M059J (cell line): ENCODE measurements at regions not wholly inside any gene's neighbourhood (a gene's known extent, or its start where the extent isn't known, plus 50 kb on each side); places are given as distances from the start of the nearest gene placed in this dataset.
"Not testable (repeated sequence)": the region's sequence is repeated elsewhere in the genome, so short reads cannot be mapped to it uniquely, and the experiment has no call there.

Experiments
- DNase-seq: peaks from one replicate; pipeline ENCODE4 v3.0.0-alpha.2; 2012; ENCODE audit warnings: low read depth

DNA sequence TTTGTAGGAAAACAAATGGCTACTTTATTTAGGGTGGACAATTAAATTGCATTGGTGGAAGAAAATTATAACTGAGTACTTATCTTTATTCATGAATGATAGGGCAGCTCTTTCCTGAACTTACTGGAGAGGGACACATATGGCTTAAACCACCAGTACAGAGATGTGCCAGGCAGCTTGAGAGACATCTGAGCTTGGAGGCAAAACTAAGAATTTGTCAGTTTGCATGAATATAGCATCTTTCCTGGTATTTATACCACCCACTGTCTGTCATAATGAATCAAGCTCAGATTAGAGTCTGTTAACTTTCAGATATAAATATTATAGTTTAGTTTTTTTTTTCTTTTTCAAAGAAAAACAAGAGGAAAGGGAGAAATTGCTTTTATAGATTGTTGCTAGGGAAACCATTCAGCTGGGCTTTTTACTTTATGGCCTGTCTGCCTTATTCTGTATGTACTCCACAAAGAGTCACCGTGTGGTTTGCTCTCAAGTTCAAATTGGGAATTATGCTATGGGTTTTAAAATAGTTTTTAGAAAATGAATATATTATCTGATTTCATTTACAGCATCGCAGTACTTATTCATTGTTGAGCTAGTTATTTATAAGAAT lies 477.0 kb upstream of the CHORDC1 start:
- no peak for DNase-seq

DNA sequence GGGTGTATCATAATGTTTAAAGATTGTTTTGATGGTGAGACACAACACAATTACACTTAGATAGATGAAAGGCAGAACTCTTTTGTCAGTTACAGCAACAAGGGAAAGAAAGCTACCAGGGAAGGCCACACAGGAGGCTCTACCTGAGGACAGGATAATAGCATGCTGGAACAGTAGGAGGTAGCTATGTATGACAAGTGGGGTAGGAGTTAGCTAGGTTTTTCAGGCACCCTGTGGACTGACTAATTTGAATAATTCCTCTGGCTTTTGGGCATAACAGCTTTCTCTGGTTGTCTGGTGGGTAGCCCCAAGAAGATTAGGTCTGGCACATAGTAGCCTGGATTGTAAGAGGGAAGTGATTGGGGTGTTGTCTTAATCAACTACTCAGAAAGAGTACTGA lies 475.4 kb upstream of the CHORDC1 start:
- DNase-seq = no peak

DNA sequence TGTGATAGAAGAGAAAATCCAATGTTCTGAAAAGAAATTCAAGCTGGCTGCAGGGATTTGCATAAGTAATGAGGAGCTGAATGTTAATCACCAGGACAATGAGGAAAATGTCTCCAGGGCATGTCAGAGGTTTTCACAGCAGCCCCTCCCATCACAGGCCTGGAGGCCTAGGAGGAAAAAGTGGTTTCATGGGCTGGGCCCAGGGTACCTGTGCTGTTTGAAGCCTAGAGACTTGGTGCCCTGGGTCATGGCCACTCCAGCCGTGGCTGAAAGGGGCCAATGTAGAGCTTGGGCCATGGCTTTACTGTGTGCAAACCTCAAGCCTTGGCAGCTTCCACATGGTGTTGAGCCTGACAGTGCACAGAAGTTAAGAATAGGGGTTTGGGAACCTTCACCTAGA lies 452.6 kb upstream of the CHORDC1 start:
- DNase-seq = not testable (repeated sequence)

DNA sequence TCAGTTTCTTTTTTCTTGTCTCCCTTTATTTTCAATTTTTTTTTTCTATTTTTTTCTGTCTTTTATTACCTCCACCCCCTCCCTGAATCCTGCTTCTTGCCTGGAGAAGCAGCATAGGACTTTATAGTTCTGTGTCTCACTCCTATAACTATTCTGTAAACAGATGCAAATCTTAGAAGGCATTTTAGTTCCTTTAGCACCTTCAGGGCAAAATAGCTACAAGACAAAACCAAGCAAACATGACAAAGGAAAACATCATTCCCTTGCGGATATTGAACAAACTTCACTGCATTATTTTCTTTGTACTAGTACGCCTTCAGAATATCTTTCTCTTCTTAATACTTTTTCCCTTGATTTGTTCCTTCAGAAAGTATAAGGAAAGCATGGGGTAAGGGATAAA lies 446.2 kb upstream of the CHORDC1 start:
- no peak for DNase-seq

DNA sequence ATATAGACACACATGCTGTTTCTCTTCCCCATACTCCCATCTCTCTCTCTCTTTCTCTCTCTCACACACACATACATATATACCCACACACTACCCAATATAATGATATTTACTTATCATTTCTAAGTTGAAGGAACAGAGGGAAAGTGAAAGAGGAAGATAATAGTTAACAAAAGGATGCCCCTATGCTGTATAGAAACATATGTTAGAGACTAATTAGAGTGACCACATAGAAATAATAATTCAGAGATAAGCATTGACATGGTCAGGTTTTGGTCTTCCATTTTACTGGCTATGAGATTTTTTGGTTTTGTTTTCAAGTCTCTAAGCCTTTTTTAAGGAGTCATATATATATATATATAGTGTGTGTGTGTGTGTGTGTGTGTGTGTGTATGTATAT lies 445.7 kb upstream of the CHORDC1 start:
- DNase-seq = no peak

DNA sequence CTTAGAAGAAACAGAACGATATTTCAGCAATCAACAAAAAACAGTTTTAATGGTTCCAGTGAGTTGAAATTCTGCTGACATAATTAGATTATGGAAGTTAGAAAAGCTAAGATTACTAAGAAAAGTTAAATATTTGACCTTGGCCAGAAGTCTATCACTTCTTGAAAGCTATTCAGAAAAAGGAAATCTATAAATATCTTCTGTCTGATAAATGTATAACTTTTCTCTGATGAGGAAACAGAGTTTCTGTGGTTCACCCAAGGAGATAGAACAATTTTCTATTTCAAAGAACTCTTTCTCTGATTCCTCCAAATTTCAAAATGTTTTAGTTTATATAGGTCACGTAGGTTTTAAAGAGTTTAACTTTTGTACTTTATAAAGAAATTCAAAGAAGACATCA lies 438.4 kb upstream of the CHORDC1 start:
- DNase-seq = no peak

DNA sequence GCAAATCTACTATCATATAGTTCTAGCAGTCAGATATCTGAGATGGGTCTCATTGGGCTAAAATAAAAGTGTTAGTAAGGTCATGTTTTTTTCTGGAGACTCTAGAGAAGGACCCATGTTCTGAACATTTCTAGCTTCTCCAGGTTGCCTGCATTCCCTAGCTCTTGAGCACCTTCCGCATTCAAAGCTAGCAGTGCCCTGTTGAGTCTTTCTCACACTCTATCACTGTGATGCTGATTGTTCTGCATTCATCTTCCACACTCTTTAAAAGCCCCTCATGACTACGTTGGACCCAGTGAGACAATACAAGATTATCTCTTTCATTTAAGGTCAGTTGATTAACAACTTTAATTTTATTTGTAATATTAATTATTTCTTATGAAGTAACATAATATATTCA lies 433.3 kb upstream of the CHORDC1 start:
- DNase-seq = no peak

DNA sequence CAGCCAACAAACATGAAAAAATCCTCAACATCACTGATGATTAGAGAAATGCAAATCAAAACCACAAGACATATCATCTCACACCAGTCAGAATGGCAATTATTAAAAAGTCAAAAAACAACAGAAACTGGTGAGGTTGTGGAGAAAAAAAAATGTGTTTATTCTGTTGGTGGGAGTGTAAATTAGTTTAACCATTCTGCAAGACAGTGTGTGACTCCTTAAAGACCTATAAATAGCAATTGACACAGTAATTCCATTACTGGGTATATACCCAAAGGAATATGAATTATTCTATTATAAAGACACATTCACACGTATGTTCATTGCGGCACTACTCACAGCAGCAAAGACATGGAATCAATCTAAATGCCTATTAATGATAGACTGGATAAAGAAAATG lies 427.3 kb upstream of the CHORDC1 start:
- no peak for DNase-seq

DNA sequence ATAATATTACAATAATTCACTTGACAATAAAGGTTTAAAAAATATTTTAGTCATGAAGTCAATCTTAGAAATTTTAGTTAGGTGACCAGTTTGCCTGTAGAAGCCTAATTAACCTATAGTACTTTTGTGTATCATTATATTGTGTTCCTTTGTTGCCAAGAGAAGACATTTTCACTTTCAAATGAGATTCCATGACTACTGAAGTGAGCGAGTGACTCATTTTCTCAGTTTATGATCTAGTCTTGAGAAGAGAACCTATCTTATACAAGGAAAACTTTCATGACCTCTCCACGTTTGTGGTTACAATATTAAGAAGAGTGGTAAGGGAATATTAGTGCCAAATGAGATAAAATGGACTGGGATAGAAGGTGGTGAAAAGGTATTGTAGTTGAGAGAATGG lies 423.9 kb upstream of the CHORDC1 start:
- no peak for DNase-seq

DNA sequence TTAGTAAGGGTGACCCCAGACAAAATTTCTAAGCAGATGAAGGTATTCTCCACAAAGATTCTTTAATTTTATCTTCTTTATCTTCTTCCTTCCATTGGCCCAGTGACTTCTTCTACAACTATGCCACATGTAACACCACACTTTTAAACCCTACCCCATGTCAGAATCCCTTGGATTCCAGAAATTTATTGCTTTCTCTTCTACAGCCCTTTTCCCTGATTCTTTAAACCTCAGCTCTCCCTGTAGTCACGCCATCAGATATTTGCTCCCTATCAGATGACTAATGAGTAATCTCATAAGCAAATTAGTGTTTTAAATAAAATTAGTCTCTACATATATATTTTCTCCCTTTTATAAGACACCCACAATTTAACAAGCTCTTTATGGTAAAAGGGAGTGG lies 423.4 kb upstream of the CHORDC1 start:
- DNase-seq = no peak

DNA sequence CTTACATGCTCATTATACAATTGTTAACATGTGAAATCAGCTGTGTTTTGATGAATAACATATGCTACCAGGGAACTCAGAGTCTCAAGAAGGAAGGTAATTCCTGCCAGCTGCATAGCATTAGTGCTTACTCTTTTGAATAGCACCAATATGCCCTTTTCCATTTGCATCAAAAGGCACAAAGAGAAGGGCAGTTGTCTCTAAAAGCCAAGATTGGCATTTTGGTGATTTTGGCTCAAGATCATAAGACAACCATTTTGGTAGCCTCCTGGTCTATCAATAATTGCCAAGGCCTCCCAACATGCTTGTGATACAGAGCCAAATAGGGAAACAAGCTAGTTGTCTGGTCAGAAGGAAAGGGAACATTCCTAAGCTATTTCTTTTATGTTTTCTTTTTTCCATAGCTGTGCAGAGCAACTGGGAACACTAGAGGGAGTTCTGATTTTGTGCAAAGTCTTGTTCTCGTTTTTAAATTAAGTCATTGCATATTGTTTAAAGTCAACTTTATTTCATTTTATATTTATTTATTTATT lies 416.7 kb upstream of the CHORDC1 start:
- no peak for DNase-seq

DNA sequence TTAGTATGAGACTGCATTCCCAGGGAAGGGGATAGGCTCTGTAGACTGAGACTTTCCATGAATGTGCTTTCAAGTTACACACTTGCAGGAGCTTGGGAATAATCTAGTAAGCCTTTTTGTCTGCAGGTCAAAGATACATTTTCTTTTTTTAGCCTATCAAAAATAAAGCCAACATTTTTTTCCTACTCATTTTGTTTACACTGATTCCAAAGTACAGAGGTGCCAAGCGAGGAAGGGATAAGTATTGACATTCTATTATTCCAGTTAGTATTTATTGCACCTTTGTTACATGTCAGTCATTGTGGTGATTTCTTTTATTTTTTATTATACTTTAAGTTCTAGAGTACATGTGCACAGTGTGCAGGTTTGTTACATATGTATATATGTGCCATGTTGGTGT lies 413.0 kb upstream of the CHORDC1 start:
- DNase-seq = no peak

DNA sequence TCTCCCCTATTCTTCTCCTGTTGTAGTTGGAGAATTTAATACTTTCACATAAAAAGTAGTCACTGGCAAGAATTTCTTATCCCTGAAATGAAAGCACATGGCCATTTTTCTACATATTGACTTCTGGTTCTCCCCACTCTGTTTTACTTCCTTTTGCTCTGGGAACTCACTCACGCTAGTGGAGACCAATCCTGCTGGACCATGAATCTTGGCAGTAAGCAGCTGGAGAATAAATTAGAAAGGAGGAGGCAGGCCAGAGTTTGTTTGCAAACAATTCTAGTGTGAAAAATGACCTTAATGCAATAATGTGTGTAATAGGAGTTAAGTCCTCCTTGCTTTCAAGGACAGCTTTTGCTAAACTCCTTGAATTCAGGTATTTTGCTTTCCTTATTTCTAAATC lies 412.3 kb upstream of the CHORDC1 start:
- no peak for DNase-seq

DNA sequence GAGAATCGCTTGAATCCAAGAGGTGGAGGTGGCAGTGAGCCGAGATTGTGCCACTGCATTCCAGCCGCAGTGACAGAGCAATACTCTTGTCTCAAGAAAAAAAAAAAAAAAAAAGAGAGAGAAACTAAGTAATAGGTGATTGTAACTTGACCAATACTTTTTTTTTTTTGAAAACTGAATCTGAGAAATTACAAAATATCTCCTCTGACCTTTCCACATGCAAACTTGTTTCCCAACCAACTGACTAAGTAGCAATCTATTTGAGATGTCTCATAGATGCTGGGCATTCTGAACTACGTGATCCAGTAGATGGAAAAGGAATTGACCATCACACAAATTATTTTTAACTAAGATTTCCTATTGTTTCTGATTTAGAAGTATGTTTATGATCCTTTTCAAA lies 407.3 kb upstream of the CHORDC1 start:
- DNase-seq = no peak

DNA sequence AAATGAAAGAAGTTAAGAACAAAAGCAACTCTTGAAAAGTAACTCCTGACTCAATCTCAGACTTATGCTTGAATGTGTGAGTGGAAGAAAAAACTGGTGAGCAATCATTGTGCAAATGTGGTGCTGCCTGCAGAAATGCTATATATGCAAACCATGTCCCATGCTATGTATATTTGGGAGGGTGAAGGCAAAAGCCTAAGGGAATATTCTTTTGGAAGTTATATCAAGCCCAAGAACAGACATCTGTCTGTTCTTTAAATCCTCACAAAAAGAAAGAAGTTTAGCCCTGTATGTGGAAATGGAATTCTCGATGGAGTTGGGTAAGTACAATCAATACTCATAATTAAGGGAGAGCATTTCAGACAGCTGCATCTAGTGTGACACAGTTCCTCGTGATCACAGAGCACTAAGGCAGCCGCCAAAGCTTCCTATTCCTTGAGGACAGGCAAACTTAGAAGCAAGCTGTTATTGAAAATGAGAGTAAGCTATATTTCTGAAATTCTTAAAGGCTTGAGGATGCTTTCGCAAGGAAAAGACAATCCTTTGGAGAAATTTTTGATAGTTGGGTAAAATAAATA lies 406.5 kb upstream of the CHORDC1 start:
- DNase-seq = no peak

DNA sequence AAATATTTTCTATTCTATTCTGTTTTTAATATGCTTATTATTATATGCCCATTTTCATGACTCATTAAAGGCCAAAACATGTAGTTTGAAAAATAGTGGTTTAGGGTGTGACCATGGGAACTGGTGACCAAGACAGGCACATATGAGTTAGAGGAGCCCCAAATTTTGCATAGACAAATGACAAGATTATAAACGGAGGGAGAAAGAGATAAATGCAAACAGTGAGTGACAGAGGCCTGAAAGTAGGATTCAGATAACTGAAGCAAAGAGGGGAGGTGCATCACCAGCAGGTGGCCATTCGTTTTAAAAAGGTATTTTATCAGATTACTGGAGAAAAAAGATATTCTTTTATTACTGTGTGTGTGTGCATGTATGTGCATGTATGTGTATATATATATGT lies 391.5 kb upstream of the CHORDC1 start:
- no peak for DNase-seq

DNA sequence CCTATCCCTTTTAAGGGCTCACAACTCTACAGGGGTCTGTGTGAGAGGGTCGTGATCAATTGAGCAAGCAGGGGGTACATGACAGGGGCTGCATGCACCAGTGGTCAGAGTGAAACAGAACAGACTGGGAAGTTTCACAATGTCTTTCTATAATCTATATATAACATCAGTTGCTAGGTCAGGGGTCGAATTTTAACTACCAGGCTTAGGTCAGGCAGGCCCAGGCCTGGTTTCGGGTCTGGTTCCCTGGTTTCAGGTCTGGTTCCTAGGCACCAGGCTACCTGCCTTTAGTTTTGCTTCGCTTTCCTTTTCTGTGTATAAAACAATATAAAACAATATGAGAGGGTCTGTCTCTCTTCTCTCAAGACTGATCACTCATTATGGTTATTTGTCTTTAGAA lies 390.2 kb upstream of the CHORDC1 start:
- DNase-seq = not testable (repeated sequence)

DNA sequence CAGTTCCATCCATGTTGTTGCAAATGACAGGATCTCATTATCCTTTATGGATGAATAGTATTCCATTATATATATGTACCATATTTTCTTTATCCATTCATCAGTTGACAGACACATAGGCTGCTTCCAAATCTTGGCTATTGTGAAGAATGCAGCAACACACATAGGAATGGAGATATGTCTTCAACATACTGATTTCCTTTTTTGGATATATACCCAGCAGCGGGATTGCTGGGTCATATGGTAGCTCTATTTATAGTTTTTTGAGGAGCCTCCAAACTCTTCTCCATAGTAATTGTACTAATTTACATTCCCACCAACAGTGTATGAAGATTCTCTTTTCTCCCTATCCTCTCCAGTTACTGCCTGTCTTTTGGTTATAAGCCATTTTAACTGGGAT lies 383.9 kb upstream of the CHORDC1 start:
- no peak for DNase-seq

DNA sequence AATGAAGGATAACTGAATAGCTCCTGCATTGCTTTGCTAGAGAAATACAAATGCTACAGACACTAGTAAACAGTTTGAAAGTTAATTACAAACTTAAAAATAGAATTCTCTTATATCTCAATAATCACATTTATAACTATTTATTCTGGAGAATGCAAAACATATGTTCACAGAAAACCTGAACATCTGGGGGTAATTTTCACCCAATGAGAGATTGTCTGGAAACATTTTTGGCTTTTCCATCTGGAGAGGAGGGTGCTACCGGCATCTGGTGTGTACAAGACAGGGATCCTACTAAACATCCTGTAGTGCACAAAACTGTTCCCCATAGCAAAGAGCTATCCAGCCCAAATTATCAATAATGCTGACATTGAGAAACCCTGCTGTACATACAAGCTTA lies 378.4 kb upstream of the CHORDC1 start:
- no peak for DNase-seq

DNA sequence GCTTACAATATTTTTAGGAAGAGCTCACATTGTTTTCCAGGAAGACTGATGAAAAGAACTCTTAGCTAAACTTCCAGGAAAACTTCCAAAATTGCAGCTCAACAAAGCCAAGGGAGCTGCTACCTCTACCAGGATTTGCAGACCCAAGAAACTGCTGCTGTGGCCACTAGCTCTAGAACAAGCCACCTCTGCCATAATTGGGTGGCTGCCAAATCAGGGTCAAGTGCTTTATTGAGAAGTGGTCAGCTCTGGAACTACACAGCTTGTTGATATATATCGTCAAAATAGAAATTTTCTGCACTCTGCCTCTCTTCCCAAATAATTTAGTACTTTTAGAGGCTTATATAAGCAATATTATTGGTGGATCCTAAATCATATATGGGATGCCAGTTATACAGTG lies 371.8 kb upstream of the CHORDC1 start:
- no peak for DNase-seq

DNA sequence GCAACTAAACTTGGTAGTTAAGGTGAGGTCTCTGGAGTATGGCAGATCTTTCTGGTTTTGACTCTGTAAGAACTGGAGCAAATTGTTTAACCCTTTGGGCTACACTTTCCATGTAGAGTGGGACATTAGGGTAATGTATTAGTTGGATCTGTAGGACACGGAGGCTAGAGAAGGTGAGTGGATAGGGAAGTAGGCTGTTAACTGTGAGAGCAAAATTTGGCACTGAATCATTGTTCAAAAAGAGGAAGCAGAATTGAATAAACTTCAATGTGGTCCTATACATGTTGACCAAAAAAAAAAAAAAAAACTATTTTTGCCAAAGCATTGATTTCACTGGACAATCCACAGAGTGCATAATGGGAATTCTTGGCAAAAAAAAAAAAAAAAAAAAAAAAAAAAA lies 370.2 kb upstream of the CHORDC1 start:
- DNase-seq = no peak

DNA sequence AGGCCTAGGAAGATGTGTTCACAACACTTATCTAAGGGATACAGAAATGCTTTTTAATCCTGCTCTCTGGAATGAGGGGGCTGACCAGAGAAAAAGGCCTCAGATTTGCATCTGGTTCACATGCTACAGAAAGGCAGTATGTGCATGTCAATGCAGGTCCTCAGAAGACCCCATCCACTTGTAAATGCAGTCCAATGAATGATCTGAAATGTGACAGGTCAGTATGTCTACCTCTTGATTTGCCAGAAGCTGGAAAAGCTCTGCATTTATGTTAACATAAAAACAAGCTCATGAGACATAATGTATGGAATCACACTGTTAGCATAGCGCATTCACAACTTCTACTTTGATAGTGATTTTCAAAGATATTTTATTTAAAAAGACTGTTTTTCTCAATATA lies 367.4 kb upstream of the CHORDC1 start:
- no peak for DNase-seq

DNA sequence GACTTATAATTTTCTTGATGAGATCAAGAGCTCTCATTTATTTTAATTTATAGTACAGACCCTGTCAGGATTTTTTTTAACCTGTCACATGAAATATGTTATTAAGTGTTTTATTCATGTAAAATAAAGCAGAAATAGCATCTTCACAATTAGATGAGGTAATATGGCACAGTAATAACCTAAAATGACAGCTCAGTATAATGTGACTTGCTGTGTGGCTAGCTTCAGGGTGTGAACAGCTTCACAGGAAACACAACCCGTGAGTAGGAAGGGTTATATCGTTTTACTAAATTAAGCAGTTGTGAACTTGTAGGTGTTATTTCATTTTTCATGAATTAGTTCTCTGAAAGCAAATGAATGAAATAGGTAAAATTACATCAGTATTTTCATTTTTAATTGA lies 366.9 kb upstream of the CHORDC1 start:
- no peak for DNase-seq

DNA sequence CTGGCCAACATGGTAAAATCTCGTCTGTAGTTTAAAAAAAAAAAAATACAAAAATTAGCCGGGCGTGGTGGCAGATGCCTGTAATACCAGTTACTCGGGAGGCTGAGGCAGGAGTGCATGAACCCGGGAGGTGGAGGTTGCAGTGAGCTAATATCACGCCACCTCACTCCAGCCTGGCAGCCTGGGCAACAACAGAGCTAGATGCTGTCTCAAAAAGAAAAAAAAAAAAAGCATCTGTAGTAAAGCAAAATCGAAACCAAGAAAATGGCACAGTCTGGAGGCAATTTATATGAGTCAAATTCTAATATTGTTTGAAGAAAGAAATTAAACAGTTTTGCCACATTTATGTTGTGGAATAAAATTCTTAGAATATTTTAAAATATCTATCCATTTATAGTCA lies 365.0 kb upstream of the CHORDC1 start:
- DNase-seq = no peak
